ENCODE measurements at regions not wholly inside any gene's neighbourhood (a gene's known extent, or its start where the extent isn't known, plus 50 kb on each side); places are given as distances from the start of the nearest gene placed in this dataset.

DNA sequence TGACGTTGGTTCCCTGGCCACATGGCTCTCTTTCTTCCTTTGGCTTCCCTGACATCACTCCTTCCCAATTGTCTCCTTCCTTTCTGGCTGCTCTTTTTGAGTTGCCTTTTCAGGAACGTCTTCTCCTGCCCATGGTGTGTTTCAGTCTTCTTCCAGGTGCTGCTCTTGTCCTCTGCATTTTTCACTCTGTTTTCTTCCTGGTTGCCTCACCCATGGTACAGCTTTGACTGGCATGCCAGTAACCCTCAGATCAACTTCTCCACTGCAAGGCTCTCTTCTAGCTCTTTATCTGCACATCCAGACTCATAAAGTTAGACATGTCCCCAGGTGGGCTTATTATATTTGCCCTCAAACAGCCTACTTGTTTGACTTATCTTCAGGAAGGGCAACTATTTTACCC lies 91.0 kb upstream of the ANKH start:
- H3K4me2 ChIP-seq (ENCODE audit: insufficient read depth, low read length) = no peak overlapping the region
- intact Hi-C loops (cut with micrococcal nuclease) = no loop called here
- H3K9me3 ChIP-seq (replicated peaks; ENCODE audit: control insufficient read depth, insufficient read depth, low read depth, low read length) = no peaks in the 10 kb centered on the region
- no peak overlapping the region for H3K9ac ChIP-seq (ENCODE audit: insufficient read depth in 1 of 2, low read depth in 2 of 2, low read length in 2 of 2)
- POLR2A ChIA-PET = interaction anchor here (0.5 to 0.7 kb wide), 2 partner anchors 15 to 64 kb away, joined by 3 read pairs; no protein-coding TSS in a partner anchor
- no peaks in the 10 kb centered on the region for H3K36me3 ChIP-seq (ENCODE audit: control insufficient read depth, insufficient read depth, low read length)
- no peaks in the 10 kb centered on the region for H3K9me1 ChIP-seq (ENCODE audit: control insufficient read depth, insufficient read depth, low read length)
- 0% methylated on average over 2 of the region's 2 CpGs for WGBS (ENCODE audit: insufficient coverage, low coverage, missing lambda C conversion rate)
- BruUV-seq (replicated peaks) = no TSS peak
- peaks cover 0 to 4% of the 10 kb centered on the region in 2 experiments; a peak in 1 of 5 replicates for H3K4me1 ChIP-seq (replicated peaks in 1 of 2; ENCODE audit: control insufficient read depth in 2 of 2, insufficient read depth in 2 of 2, low read length in 2 of 2)
- ATAC-seq (no peak), DNase-seq (ENCODE audit: extremely low read depth in 1 of 4, low spot score in 3 of 4) (no peak), FAIRE-seq (no peak)
- no peaks in the 10 kb centered on the region for H4K20me1 ChIP-seq (replicated peaks; ENCODE audit: control insufficient read depth, insufficient read depth, low read length)
- H3K27ac ChIP-seq (ENCODE audit: extremely low read depth, low read depth, low read length) = no peak overlapping the region
- in situ Hi-C loops (cut with MboI) = no loop called here
- CTCF ChIA-PET (ENCODE audit: low intra/inter-chr PET ratio) = no interaction called here
- H2AFZ ChIP-seq (ENCODE audit: low read depth, low read length) = no peak overlapping the region
- no peaks in the 10 kb centered on the region for H3K79me2 ChIP-seq (ENCODE audit: control insufficient read depth, insufficient read depth, low read length)
- peaks cover 0 to 8% of the 10 kb centered on the region in 2 experiments; a peak in 2 of 5 replicates for H3K27me3 ChIP-seq (ENCODE audit: control insufficient read depth in 2 of 2, insufficient read depth in 2 of 2, low read length in 2 of 2)
- no peak overlapping the region for H3K4me3 ChIP-seq
- TF ChIP-seq NCOR1 (IDR thresholded peaks at IDR 0.05) = no peak
- TF ChIP-seq CHD1 (IDR thresholded peaks at IDR 0.05; ENCODE audit: low read length) = no peak
- no peak for TF ChIP-seq ZBTB1 (CRISPR knock-in tag; IDR thresholded peaks at IDR 0.05; ENCODE audit: borderline replicate concordance, low read depth)
- TF ChIP-seq WHSC1 (IDR thresholded peaks at IDR 0.05; ENCODE audit: low read length) = no peak
- TF ChIP-seq FOS (IDR thresholded peaks at IDR 0.05; ENCODE audit: extremely low read depth, insufficient read length) = no peak
- TF ChIP-seq, protein P1, sequence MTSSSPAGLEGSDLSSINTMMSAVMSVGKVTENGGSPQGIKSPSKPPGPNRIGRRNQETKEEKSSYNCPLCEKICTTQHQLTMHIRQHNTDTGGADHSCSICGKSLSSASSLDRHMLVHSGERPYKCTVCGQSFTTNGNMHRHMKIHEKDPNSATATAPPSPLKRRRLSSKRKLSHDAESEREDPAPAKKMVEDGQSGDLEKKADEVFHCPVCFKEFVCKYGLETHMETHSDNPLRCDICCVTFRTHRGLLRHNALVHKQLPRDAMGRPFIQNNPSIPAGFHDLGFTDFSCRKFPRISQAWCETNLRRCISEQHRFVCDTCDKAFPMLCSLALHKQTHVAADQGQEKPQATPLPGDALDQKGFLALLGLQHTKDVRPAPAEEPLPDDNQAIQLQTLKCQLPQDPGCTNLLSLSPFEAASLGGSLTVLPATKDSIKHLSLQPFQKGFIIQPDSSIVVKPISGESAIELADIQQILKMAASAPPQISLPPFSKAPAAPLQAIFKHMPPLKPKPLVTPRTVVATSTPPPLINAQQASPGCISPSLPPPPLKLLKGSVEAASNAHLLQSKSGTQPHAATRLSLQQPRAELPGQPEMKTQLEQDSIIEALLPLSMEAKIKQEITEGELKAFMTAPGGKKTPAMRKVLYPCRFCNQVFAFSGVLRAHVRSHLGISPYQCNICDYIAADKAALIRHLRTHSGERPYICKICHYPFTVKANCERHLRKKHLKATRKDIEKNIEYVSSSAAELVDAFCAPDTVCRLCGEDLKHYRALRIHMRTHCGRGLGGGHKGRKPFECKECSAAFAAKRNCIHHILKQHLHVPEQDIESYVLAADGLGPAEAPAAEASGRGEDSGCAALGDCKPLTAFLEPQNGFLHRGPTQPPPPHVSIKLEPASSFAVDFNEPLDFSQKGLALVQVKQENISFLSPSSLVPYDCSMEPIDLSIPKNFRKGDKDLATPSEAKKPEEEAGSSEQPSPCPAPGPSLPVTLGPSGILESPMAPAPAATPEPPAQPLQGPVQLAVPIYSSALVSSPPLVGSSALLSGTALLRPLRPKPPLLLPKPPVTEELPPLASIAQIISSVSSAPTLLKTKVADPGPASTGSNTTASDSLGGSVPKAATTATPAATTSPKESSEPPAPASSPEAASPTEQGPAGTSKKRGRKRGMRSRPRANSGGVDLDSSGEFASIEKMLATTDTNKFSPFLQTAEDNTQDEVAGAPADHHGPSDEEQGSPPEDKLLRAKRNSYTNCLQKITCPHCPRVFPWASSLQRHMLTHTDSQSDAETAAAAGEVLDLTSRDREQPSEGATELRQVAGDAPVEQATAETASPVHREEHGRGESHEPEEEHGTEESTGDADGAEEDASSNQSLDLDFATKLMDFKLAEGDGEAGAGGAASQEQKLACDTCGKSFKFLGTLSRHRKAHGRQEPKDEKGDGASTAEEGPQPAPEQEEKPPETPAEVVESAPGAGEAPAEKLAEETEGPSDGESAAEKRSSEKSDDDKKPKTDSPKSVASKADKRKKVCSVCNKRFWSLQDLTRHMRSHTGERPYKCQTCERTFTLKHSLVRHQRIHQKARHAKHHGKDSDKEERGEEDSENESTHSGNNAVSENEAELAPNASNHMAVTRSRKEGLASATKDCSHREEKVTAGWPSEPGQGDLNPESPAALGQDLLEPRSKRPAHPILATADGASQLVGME (CRISPR knock-in tag; IDR thresholded peaks at IDR 0.05) = no peak
- no peak for TF ChIP-seq SIN3A (IDR thresholded peaks at IDR 0.05; ENCODE audit: borderline replicate concordance in 2 of 2, control insufficient read depth in 1 of 2, low read depth in 2 of 2, low read length in 2 of 2)
- TF ChIP-seq, protein P2, sequence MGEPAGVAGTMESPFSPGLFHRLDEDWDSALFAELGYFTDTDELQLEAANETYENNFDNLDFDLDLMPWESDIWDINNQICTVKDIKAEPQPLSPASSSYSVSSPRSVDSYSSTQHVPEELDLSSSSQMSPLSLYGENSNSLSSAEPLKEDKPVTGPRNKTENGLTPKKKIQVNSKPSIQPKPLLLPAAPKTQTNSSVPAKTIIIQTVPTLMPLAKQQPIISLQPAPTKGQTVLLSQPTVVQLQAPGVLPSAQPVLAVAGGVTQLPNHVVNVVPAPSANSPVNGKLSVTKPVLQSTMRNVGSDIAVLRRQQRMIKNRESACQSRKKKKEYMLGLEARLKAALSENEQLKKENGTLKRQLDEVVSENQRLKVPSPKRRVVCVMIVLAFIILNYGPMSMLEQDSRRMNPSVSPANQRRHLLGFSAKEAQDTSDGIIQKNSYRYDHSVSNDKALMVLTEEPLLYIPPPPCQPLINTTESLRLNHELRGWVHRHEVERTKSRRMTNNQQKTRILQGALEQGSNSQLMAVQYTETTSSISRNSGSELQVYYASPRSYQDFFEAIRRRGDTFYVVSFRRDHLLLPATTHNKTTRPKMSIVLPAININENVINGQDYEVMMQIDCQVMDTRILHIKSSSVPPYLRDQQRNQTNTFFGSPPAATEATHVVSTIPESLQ (CRISPR knock-in tag; IDR thresholded peaks at IDR 0.05) = no peak
- TF ChIP-seq SIX5 (IDR thresholded peaks at IDR 0.05; ENCODE audit: borderline replicate concordance in 1 of 2, insufficient read depth in 1 of 2, low read depth in 1 of 2, low read length in 2 of 2) = no peak
- no peak for TF ChIP-seq RBM34 (IDR thresholded peaks at IDR 0.05; ENCODE audit: borderline replicate concordance, insufficient read depth, low read length)
- TF ChIP-seq, protein P3, sequence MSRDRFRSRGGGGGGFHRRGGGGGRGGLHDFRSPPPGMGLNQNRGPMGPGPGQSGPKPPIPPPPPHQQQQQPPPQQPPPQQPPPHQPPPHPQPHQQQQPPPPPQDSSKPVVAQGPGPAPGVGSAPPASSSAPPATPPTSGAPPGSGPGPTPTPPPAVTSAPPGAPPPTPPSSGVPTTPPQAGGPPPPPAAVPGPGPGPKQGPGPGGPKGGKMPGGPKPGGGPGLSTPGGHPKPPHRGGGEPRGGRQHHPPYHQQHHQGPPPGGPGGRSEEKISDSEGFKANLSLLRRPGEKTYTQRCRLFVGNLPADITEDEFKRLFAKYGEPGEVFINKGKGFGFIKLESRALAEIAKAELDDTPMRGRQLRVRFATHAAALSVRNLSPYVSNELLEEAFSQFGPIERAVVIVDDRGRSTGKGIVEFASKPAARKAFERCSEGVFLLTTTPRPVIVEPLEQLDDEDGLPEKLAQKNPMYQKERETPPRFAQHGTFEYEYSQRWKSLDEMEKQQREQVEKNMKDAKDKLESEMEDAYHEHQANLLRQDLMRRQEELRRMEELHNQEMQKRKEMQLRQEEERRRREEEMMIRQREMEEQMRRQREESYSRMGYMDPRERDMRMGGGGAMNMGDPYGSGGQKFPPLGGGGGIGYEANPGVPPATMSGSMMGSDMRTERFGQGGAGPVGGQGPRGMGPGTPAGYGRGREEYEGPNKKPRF (IDR thresholded peaks at IDR 0.05; ENCODE audit: low read depth, low read length) = no peak
- no peak for TF ChIP-seq ZNF282 (CRISPR knock-in tag; IDR thresholded peaks at IDR 0.05)

Data from K562 (cell line).